HG02623 (cell line): ENCODE measurements at regions not wholly inside any gene's neighbourhood (a gene's known extent, or its start where the extent isn't known, plus 50 kb on each side); places are given as distances from the start of the nearest gene placed in this dataset.

Source experiments
- ATAC-seq: cut with Tn5 transposase; IDR thresholded peaks from one replicate; pipeline ENCODE4 v1.9.1; 2021; ENCODE audit warnings: moderate library complexity; ENCODE audit not compliant: unreplicated experiment

DNA sequence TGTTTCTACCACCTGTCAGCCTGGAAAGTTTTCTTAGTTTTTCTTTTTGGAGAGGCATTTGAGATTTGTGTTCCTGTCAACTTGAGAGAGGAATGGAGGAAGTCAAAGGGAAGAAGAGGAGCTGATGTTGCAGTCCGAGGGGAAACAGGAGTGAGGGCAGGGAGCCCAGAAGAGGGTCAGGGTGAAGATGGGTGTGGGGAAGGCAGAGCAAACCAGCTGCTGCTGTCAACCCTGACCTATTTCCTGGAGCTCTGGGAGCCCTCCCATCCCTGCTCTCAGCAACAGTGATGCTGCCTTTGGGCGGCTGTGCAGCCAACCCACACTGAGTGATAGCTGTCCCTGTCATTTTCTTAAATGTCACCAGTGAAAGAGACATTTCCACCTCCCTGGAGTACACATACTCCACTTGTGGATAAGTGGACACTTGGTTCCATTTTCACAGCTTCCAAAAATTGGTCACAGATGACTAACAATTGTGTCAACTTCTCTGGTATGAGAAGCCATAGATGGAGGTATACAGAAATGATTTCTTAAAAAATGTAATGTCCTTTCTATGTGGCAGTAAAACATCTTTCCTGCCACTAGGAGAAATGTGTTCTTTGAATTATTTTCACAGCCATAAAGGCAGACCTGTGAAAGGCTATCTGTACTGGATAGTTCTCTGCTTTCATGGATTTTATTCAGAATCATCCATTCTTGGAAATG, 556.3 kb upstream of the TBL1XR1 start:
- no peak for ATAC-seq

DNA sequence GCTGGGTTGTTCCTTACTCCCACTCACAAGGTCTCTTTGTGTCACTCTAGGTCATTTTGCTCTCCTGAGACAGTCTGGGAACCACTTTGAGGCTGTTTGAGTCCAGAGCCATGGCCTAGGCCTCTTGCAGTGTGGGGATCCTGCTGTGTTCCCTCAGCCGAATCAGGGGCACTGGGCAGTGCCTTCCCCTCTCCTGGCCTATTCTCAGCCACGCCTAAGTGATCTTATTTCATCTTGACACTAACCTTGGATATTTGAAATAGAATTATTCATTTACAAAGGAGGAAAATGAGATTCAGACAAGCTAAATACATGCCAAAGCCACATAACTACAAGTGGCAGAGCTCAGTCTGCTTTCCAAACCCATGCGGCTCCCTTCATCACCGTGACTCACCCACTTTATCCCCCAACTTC, 557.2 kb upstream of the TBL1XR1 start:
- ATAC-seq = no peak

GRCh38 chr3:177758126-177758525, 560.8 kb upstream of the TBL1XR1 start:
- no peak for ATAC-seq

- no peak for ATAC-seq
Measured at GRCh38 chr3:177760803-177761202, 563.5 kb upstream of the TBL1XR1 start.

GRCh38 chr3:177764377-177764912, 567.2 kb upstream of the TBL1XR1 start:
- no peak for ATAC-seq

DNA sequence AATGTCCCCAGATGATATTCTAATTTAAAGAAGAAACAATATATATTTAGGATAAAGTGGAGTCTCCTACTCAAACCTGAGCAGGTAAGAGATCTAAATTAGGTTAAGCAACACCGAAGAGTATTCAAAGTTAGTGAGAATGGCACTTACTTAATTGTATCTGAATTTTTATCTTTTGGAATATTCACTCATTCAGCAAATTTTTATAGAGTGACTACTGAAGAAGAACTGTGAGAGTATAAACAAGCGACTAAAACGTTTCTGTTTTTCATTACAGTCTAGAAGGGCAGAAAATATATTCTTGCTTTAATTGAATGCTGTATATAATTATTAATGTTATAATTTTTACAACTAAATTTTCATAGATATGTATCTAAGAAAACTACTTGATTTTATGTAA, 567.7 kb upstream of the TBL1XR1 start:
- no peak for ATAC-seq

DNA sequence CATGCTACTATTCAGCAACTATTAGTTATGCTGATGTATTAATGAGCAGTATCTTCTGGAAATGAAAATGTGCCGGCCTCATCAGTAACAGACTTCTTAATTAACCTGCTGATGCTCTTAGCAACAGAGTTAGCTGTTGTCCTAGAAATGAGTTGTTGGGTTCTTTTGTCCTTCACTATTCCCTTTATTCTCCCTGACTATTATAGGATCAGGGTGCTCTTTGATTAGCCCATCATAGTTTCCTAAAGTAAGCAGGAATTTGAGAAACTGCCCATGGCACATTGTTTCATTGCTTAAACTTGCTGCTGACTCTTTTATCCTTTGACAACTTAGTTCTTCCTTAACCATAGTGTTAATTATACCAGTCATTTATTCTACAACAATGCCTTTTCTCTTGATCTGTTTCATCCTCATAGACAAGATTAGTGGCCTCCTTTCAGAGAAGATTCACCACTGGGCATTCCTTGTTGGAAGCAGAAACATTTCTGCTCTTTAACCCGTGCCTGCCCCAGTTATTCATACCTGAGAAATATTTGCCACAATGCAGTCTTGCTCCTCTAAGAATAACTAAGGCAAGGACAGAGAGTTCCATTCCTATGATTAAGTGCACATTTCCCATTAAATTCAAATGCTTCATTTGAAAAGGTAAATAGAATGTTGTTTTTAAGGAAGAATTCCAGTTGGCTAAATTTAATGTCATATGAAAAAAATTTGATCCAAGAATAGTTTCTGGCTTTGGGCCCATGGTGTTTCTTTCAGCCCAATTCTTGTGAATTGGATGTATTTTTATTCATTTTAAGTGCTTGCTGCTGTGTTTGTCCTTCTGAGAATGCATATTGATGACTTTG, 573.3 kb upstream of the TBL1XR1 start:
- no peak for ATAC-seq

DNA sequence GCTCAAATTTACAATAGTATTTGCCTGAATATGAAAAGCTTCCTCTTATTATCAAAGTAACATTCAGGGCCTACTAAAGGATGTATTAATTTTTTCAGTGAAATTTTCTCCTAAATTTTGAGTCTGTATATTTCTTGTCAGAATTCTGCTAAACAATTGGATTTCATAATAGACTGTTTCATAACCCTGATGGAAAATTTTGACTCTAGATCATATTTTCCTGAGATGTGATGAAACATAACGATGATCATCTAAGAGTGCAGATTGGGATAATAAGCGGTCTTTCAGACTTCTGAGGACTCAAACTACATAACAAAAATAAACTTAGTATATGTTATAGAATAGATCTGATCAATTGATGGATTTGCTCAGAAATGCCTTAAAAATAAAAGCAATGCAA, 574.5 kb upstream of the TBL1XR1 start:
- no peak for ATAC-seq

DNA sequence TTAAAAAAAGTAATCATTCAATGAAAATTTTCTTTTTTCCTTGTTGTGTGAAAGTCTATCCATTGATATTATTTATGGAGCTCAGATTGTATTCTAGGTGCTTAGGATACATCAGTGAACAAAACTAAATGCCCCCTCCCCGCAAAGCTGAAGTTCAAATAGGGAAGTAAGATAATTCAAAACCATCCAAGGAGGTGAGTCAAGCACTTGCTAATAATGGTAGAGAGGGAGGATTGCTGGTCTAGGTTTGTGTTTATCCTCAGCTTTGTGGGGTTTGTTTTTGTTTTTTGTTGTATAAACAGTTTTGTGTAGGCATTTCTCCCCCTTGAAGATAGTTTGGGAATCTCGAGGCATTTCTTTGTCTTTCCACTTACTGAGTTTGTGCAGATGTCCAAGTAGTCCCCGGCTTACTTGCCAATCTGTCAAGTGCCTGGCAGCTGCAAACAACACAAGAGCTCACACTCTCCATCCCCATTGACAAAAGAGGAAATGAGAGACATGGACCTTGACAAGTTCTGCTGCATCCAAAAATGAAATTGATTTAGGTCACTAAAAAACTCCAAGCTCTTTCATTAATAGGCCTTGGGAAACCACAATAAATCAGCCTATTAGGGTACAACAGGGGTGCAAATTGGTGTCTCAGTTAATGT, 575.8 kb upstream of the TBL1XR1 start:
- ATAC-seq = no peak

GRCh38 chr3:177773717-177774116, 576.4 kb upstream of the TBL1XR1 start:
- ATAC-seq = no peak

- ATAC-seq = no peak
Measured at GRCh38 chr3:177776661-177777101, 579.4 kb upstream of the TBL1XR1 start.

DNA sequence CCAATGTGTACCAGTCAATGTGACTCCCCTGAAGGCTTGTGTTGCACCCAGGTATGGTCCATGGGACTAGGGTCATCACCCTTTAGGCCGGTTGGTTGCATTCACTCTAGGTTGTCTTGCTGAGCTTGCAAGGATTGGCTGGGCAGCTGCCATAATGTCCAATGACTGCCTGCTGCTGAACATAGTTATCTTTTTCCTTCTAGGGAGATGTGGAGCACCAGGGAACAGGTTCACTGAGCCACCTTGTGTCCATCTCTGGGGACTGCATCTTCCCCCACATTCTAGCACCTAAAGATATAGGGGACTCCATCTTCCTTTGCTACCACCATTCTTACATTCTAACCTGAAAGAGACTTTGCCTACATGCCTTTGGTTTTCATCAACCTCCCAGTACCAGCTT, 580.4 kb upstream of the TBL1XR1 start:
- peak; percentile 90 for ATAC-seq

- ATAC-seq = no peak
Measured at GRCh38 chr3:177778633-177779032, 581.4 kb upstream of the TBL1XR1 start.

DNA sequence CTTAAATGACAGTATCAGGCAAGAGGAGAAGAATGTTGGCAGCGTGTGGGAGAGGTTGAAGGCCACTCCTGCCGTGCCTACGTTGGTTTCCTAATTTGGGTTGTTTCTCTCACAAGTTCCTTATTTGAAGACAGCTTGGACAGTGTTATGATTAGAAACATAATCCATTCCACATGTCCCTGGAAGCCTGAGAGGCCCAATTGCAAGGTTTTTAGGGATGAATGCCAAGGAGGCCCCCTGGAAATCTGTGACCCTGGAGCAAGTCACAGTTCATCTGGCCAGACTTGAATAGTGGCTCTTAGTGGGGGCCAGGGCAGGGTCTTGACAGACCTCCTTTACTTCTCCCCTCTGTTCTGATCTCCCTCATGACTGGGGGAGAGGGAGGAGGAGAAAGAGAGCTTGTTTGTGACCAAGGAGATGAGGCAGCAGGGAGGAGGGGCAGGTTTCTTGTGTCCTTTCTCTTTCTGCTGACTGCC, 584.4 kb upstream of the TBL1XR1 start:
- no peak for ATAC-seq

DNA sequence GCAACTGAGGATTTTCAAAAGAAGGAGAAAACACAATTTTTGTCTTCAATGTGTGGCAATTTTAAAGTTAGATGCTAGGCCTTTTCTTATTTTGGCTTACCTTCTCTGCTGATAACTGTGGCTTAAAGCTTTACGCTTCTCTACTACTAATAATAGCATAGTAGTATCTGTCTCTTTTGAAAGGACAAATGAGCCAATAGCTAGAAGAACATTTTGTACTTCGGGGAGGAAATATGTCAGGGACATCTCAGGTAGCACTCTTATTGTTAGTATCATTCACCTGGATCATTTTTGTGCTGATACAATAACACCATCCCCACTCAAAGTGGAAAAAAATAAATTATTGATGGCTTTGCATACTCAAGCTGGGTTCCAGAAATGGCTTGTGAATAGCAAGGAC, 586.1 kb upstream of the TBL1XR1 start:
- no peak for ATAC-seq

DNA sequence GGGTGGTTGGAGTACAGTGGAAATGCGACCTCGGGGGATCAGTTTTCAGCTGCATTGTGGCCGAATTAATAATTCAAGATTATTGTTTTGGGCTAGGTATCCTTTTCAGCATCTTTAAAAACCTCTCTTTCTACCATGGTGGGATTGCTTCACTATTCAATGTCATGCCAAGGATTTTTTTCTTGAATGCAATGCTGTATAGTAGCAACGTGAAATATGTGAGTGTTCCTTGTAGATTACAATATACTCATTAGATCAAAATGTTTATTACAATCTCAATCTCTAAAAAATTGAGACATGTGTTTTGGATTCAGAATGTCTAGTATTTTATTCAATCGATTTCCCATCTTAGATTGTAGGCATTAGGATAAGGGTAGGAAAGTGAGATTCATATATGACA, 586.5 kb upstream of the TBL1XR1 start:
- no peak for ATAC-seq

DNA sequence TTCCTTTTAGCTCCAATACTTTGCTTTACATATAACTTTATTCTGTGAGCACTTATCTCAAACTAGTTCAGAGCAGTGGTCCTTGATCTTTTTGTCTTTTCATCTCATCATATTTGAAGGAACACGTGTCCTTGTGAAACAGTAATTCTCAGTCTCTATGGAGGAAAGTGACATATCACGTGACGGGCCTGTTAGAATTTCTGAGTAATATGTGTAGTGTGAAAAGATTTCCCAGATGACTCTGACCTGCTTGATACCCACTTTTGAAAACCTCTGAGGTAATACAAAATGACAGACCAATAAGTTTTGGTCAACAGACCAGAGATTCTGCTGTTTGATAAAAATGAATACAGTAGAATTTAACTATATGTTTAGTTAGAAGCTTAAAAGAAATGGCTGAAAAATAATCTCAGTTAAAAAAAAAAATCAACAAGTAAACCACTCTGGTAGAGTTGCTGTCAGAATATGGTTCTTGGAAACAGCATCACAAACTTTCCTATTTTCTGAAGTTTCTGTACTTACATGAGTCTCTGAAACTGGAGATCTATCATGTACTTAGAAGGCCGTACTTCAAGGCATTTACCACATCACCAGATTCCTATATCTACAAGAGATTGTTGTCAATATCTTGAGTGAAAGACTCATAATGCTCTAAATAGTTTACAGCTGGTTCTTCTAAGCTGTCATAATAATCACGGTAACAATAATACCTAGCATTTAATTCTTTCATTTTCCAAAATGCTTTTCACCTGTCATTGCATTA, 590.2 kb upstream of the TBL1XR1 start:
- ATAC-seq = peak; percentile 63

- no peak for ATAC-seq
Measured at GRCh38 chr3:177789500-177789899, 592.2 kb upstream of the TBL1XR1 start.

DNA sequence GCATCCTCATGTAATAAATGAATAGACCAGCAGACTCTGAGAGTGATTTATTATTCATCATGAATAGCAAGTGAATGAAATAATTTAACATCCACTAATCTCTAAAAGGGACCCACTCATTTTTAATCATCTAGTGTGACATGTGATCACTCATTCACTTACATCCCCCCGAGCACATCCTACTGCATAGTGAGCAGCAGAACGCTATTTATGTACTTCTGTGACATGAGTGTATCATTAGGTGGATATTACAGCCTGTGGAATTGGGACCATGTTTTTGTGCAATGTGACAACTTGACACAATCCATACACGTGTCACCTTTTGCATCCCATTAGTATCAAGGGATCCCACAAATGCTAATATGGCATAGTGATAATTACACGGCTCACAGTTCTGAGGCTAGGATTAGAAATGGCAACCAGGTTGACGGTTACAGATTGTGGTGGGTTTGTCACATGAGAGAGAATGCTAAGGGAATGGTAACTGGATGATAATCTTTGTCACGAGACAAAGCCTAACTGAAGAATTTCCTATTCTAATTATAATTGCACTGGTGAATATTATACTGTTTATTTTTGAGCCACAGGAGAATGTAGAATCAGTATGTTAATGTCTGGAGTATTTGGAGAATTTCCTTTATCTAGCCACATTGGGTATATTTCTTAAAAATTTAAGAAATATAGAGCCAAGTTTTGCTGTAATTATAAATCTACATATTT, 595.2 kb upstream of the TBL1XR1 start:
- ATAC-seq = no peak

- ATAC-seq = no peak
Measured at GRCh38 chr3:177793451-177793850, 596.2 kb upstream of the TBL1XR1 start.
